Prostate gland (tissue), 2 donors: ENCODE measurements at regions not wholly inside any gene's neighbourhood (a gene's known extent, or its start where the extent isn't known, plus 50 kb on each side); places are given as distances from the start of the nearest gene placed in this dataset.

Source experiments
- POLR2A ChIP-seq: fragments of 450-650 bp; IDR thresholded peaks from one replicate; pipeline ENCODE4 v1.6.1; 2016; ENCODE audit warnings: antibody characterized with exemption, mild to moderate bottlenecking
- TF ChIP-seq, protein P1 (sequence below), 4 experiments: fragments of 200-600 bp in 2 of 4; fragments of 450-650 bp in 2 of 4; sonication (generic) in 2 of 4; IDR thresholded peaks; 1 replicate in 3 of 4; 2 replicates in 1 of 4; pipeline ENCODE4 v1.5.1; 2016 to 2019; ENCODE audit warnings: antibody characterized with exemption in 4 of 4, mild to moderate bottlenecking in 2 of 4, moderate library complexity in 2 of 4

DNA sequence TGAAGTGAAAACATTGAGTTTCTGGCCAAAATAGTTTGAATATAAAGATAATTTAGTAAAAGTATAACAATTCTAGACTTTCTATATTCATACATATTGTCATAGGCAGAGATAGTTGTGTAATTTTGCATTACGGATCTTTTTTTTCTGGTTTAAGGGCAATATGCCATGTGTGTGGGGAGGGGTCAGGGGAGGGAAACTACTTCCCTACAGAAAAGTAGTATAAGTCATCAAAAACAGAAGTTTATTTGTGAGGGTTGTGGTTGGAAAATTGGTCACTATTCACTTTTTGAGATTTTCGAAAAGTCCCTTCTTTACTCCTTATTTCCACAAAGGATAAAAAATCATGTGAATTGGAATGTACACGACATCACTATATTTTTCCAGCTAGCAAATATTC, 288.2 kb upstream of the PREP start:
- TF ChIP-seq, protein P1, sequence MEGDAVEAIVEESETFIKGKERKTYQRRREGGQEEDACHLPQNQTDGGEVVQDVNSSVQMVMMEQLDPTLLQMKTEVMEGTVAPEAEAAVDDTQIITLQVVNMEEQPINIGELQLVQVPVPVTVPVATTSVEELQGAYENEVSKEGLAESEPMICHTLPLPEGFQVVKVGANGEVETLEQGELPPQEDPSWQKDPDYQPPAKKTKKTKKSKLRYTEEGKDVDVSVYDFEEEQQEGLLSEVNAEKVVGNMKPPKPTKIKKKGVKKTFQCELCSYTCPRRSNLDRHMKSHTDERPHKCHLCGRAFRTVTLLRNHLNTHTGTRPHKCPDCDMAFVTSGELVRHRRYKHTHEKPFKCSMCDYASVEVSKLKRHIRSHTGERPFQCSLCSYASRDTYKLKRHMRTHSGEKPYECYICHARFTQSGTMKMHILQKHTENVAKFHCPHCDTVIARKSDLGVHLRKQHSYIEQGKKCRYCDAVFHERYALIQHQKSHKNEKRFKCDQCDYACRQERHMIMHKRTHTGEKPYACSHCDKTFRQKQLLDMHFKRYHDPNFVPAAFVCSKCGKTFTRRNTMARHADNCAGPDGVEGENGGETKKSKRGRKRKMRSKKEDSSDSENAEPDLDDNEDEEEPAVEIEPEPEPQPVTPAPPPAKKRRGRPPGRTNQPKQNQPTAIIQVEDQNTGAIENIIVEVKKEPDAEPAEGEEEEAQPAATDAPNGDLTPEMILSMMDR (IDR thresholded peaks at IDR 0.05): no peak
- TF ChIP-seq POLR2A: no peak
